OCI-LY1 (cell line): ENCODE measurements at regions not wholly inside any gene's neighbourhood (a gene's known extent, or its start where the extent isn't known, plus 50 kb on each side); places are given as distances from the start of the nearest gene placed in this dataset.

ENCODE experiments used
- H2AFZ ChIP-seq: fragments of 200-600 bp; sonication (generic), shearing (Covaris generic); 2 replicates; pipeline ENCODE4 v1.6.0; 2014; ENCODE audit warnings: antibody characterized with exemption, mild to moderate bottlenecking, low read length
- H3F3A ChIP-seq: fragments of 200-600 bp; sonication (generic), shearing (Covaris generic); 2 replicates; pipeline ENCODE4 v1.6.0; 2014; ENCODE audit warnings: mild to moderate bottlenecking, antibody characterized with exemption, low read length, moderate library complexity; ENCODE audit not compliant: insufficient read depth
- H3K27ac ChIP-seq: fragments of 200-600 bp; sonication (generic); 2 replicates; pipeline ENCODE4 v1.5.1; 2014; ENCODE audit warnings: low read length, mixed run types, mild to moderate bottlenecking, low read depth; ENCODE audit not compliant: poor library complexity, severe bottlenecking
- H3K27me3 ChIP-seq: fragments of 200-600 bp; sonication (generic); 2 replicates; pipeline ENCODE4 v1.6.0; 2014; ENCODE audit warnings: antibody characterized with exemption, mild to moderate bottlenecking, low read length, moderate library complexity; ENCODE audit not compliant: insufficient read depth
- H3K36me3 ChIP-seq: fragments of 200-600 bp; sonication (generic); 2 replicates; pipeline ENCODE4 v1.6.1; 2014; ENCODE audit warnings: mild to moderate bottlenecking, antibody characterized with exemption, low read length, moderate library complexity, mixed read lengths; ENCODE audit not compliant: insufficient read depth
- H3K4me1 ChIP-seq: fragments of 200-600 bp; sonication (generic); 2 replicates; pipeline ENCODE4 v1.5.1; 2014; ENCODE audit warnings: mild to moderate bottlenecking, low read length, moderate library complexity; ENCODE audit not compliant: insufficient read depth, severe bottlenecking
- H3K4me2 ChIP-seq: fragments of 200-600 bp; sonication (generic), shearing (Covaris generic); 2 replicates; pipeline ENCODE4 v1.6.1; 2014; ENCODE audit warnings: low read length
- H3K4me3 ChIP-seq: fragments of 200-600 bp; sonication (generic); 2 replicates; pipeline ENCODE4 v1.5.1; 2014; ENCODE audit warnings: low read length, low read depth, mild to moderate bottlenecking, mixed read lengths; ENCODE audit not compliant: poor library complexity, severe bottlenecking
- H3K79me2 ChIP-seq: fragments of 200-600 bp; shearing (Covaris generic); 2 replicates; pipeline ENCODE4 v1.6.1; 2016; ENCODE audit warnings: mixed run types, low read length, mixed read lengths; ENCODE audit not compliant: insufficient read depth
- H3K9ac ChIP-seq: fragments of 200-600 bp; sonication (generic), shearing (Covaris generic); 2 replicates; pipeline ENCODE4 v1.6.1; 2014; ENCODE audit warnings: mild to moderate bottlenecking, low read length, mixed read lengths
- H3K9me2 ChIP-seq: fragments of 200-600 bp; sonication (generic), shearing (Covaris generic); 2 replicates; pipeline ENCODE4 v1.6.1; 2014; ENCODE audit warnings: low read depth, mild to moderate bottlenecking, low read length, mixed read lengths
- H3K9me3 ChIP-seq: fragments of 200-600 bp; shearing (Covaris generic); 2 replicates; pipeline ENCODE4 v1.6.1; 2014; ENCODE audit warnings: low read length, mixed read lengths
- H4K20me1 ChIP-seq: fragments of 200-600 bp; sonication (generic), shearing (Covaris generic); 2 replicates; pipeline ENCODE4 v1.6.0; 2016; ENCODE audit warnings: mild to moderate bottlenecking, low read length; ENCODE audit not compliant: insufficient read depth
- CTCF ChIP-seq: fragments of 200-600 bp; sonication (generic), shearing (Covaris generic); IDR thresholded peaks from 2 replicates; pipeline ENCODE4 v1.5.1; 2017; ENCODE audit warnings: mild to moderate bottlenecking, antibody characterized with exemption, low read length, moderate library complexity, mixed read lengths
- EZH2 ChIP-seq: fragments of 200-600 bp; sonication (generic), shearing (Covaris generic); IDR thresholded peaks from 2 replicates; pipeline ENCODE4 v1.8.0; 2017; ENCODE audit warnings: borderline replicate concordance, mixed run types, mild to moderate bottlenecking, antibody characterized with exemption, low read length, moderate library complexity, mixed read lengths

- Histone ChIP-seq H3K36me3 (no peaks in the 10 kb centered on the region), H3K79me2 (no peaks in the 10 kb centered on the region), H3K9me2 (no peaks in the 10 kb centered on the region), H3K9me3 (no peaks in the 10 kb centered on the region), H3F3A (no peaks in the 10 kb centered on the region), H3K4me2 (no peak overlapping the region), H3K4me3 (no peak overlapping the region), H4K20me1 (no peaks in the 10 kb centered on the region), H3K27me3 (no peaks in the 10 kb centered on the region), H3K27ac (no peak overlapping the region), H3K4me1 (no peaks in the 10 kb centered on the region), H2AFZ (no peak overlapping the region), H3K9ac (no peak overlapping the region)
- no peak for TF ChIP-seq EZH2
- TF ChIP-seq CTCF = no peak
These were observed 86.7 kb upstream of the CNTNAP4 start for GRCh38 chr16:76190480-76190879.

- no peak overlapping the region for H2AFZ ChIP-seq
- H3K4me3 ChIP-seq = no peak overlapping the region
- no peak overlapping the region for H3K9ac ChIP-seq
- TF ChIP-seq CTCF (no peak), EZH2 (no peak)
- no peak overlapping the region for H3K27ac ChIP-seq
- no peaks in the 10 kb centered on the region for H3K4me1 ChIP-seq
- no peak overlapping the region for H3K4me2 ChIP-seq
- H3K27me3 ChIP-seq = no peaks in the 10 kb centered on the region
- H4K20me1 ChIP-seq = no peaks in the 10 kb centered on the region
- H3K9me3 ChIP-seq = no peaks in the 10 kb centered on the region
- H3K36me3 ChIP-seq = no peaks in the 10 kb centered on the region
- H3K79me2 ChIP-seq = no peaks in the 10 kb centered on the region
- H3K9me2 ChIP-seq = no peaks in the 10 kb centered on the region
- H3F3A ChIP-seq = no peaks in the 10 kb centered on the region
These were observed 83.1 kb upstream of the CNTNAP4 start for GRCh38 chr16:76193906-76194615.

- Histone ChIP-seq H3K4me1 (no peaks in the 10 kb centered on the region), H3K79me2 (no peaks in the 10 kb centered on the region), H4K20me1 (no peaks in the 10 kb centered on the region), H3K27ac (no peak overlapping the region), H3K36me3 (no peaks in the 10 kb centered on the region), H3K27me3 (no peaks in the 10 kb centered on the region), H3F3A (no peaks in the 10 kb centered on the region), H2AFZ (no peak overlapping the region), H3K9me3 (no peaks in the 10 kb centered on the region), H3K4me2 (no peak overlapping the region), H3K9me2 (no peaks in the 10 kb centered on the region), H3K4me3 (no peak overlapping the region), H3K9ac (no peak overlapping the region)
- TF ChIP-seq EZH2 (no peak), CTCF (no peak)
These were observed 82.6 kb upstream of the CNTNAP4 start for GRCh38 chr16:76194616-76195015.
